ENCODE measurements at regions not wholly inside any gene's neighbourhood (a gene's known extent, or its start where the extent isn't known, plus 50 kb on each side); places are given as distances from the start of the nearest gene placed in this dataset.

GRCh38 chr5:66362687-66363086, 218.6 kb downstream of the SREK1 start:
- H3K27ac ChIP-seq (ENCODE audit: low read depth, low read length, poor library complexity, severe bottlenecking): no peak overlapping the region
- H3K9me3 ChIP-seq (ENCODE audit: low read length): no peaks in the 10 kb centered on the region
- no peaks in the 10 kb centered on the region for H4K20me1 ChIP-seq (ENCODE audit: insufficient read depth, low read length)
- no peak overlapping the region for H3K9ac ChIP-seq (ENCODE audit: low read length)
- H2AFZ ChIP-seq (ENCODE audit: low read length): no peak overlapping the region
- no peaks in the 10 kb centered on the region for H3K79me2 ChIP-seq (ENCODE audit: insufficient read depth, low read length)
- no peaks in the 10 kb centered on the region for H3K36me3 ChIP-seq (ENCODE audit: insufficient read depth, low read length)
- no peaks in the 10 kb centered on the region for H3K27me3 ChIP-seq (ENCODE audit: insufficient read depth, low read length)
- TF ChIP-seq CTCF (IDR thresholded peaks at IDR 0.05; ENCODE audit: low read length): no peak
- TF ChIP-seq EZH2 (IDR thresholded peaks at IDR 0.05; ENCODE audit: borderline replicate concordance, low read length): no peak
- H3K4me1 ChIP-seq (ENCODE audit: insufficient read depth, low read length, severe bottlenecking): no peaks in the 10 kb centered on the region
- H3F3A ChIP-seq (ENCODE audit: insufficient read depth, low read length): no peaks in the 10 kb centered on the region
- no peak overlapping the region for H3K4me3 ChIP-seq (ENCODE audit: low read depth, low read length, poor library complexity, severe bottlenecking)
- H3K9me2 ChIP-seq (ENCODE audit: low read depth, low read length): no peaks in the 10 kb centered on the region
- no peak overlapping the region for H3K4me2 ChIP-seq (ENCODE audit: low read length)

GRCh38 chr5:66363097-66363496, 219.0 kb downstream of the SREK1 start:
- H3K27ac ChIP-seq (ENCODE audit: low read depth, low read length, poor library complexity, severe bottlenecking): no peak overlapping the region
- H3K4me1 ChIP-seq (ENCODE audit: insufficient read depth, low read length, severe bottlenecking): no peaks in the 10 kb centered on the region
- no peak for TF ChIP-seq EZH2 (IDR thresholded peaks at IDR 0.05; ENCODE audit: borderline replicate concordance, low read length)
- TF ChIP-seq CTCF (IDR thresholded peaks at IDR 0.05; ENCODE audit: low read length): no peak
- no peak overlapping the region for H3K4me3 ChIP-seq (ENCODE audit: low read depth, low read length, poor library complexity, severe bottlenecking)
- no peak overlapping the region for H3K9ac ChIP-seq (ENCODE audit: low read length)
- no peaks in the 10 kb centered on the region for H3K9me2 ChIP-seq (ENCODE audit: low read depth, low read length)
- H3K79me2 ChIP-seq (ENCODE audit: insufficient read depth, low read length): no peaks in the 10 kb centered on the region
- no peaks in the 10 kb centered on the region for H3F3A ChIP-seq (ENCODE audit: insufficient read depth, low read length)
- H3K9me3 ChIP-seq (ENCODE audit: low read length): no peaks in the 10 kb centered on the region
- H3K27me3 ChIP-seq (ENCODE audit: insufficient read depth, low read length): no peaks in the 10 kb centered on the region
- H4K20me1 ChIP-seq (ENCODE audit: insufficient read depth, low read length): no peaks in the 10 kb centered on the region
- no peak overlapping the region for H2AFZ ChIP-seq (ENCODE audit: low read length)
- no peak overlapping the region for H3K4me2 ChIP-seq (ENCODE audit: low read length)
- H3K36me3 ChIP-seq (ENCODE audit: insufficient read depth, low read length): no peaks in the 10 kb centered on the region

- Histone ChIP-seq H3K27me3 (ENCODE audit: insufficient read depth, low read length) (no peaks in the 10 kb centered on the region), H3K9ac (ENCODE audit: low read length) (no peak overlapping the region), H3F3A (ENCODE audit: insufficient read depth, low read length) (no peaks in the 10 kb centered on the region), H3K4me2 (ENCODE audit: low read length) (no peak overlapping the region), H2AFZ (ENCODE audit: low read length) (no peak overlapping the region), H3K4me3 (ENCODE audit: low read depth, low read length, poor library complexity, severe bottlenecking) (no peak overlapping the region), H3K27ac (ENCODE audit: low read depth, low read length, poor library complexity, severe bottlenecking) (no peak overlapping the region), H3K4me1 (ENCODE audit: insufficient read depth, low read length, severe bottlenecking) (no peaks in the 10 kb centered on the region), H3K9me3 (ENCODE audit: low read length) (no peaks in the 10 kb centered on the region), H3K79me2 (ENCODE audit: insufficient read depth, low read length) (no peaks in the 10 kb centered on the region), H3K36me3 (ENCODE audit: insufficient read depth, low read length) (no peaks in the 10 kb centered on the region), H3K9me2 (ENCODE audit: low read depth, low read length) (no peaks in the 10 kb centered on the region), H4K20me1 (ENCODE audit: insufficient read depth, low read length) (no peaks in the 10 kb centered on the region)
- TF ChIP-seq EZH2 (IDR thresholded peaks at IDR 0.05; ENCODE audit: borderline replicate concordance, low read length): no peak
- TF ChIP-seq CTCF (IDR thresholded peaks at IDR 0.05; ENCODE audit: low read length): no peak
These were observed 220.1 kb downstream of the SREK1 start for GRCh38 chr5:66364186-66364585.
